ENCODE measurements at regions not wholly inside any gene's neighbourhood (a gene's known extent, or its start where the extent isn't known, plus 50 kb on each side); places are given as distances from the start of the nearest gene placed in this dataset.
"Not testable (repeated sequence)": the region's sequence is repeated elsewhere in the genome, so short reads cannot be mapped to it uniquely, and the experiment has no call there.

DNA sequence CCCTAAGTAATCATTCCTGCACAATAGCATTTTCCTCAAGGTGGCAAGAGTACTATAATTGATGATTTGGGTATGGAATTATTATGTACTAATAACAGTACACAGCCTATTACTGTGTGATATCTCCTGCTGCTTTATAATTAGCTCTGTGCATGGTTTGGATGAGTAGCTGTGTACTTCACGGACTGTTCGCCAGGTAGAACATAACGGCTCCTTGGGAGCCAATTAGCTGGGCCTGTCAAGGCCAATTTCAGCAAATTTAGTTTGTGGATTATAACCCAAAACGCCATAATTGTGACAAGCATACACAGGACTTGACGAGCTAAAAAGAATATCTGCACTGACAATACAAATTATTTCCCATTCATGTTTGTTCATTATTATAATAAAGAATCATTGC is 1584.2 kb downstream of the SLITRK1 start:
- DNase-seq: no peak

DNA sequence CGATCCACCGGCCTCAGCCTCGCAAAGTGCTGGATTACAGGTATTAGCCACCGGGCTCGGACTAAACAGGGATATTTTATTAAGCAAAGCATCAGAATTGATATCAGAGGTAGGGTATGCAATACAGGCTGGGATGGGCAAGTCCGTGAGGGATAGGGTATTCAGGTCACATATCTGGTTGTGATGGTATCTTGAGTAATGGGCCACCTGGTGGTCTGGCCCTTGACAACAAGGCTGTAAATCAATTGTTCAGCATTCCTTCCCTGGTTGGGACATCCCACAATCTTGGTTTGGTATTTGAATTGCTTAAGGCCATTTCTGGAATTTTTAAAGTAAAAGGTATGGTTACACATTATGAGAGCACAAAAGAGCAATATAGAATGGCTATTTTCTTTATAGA is 1588.0 kb downstream of the SLITRK1 start:
- DNase-seq: no peak

DNA sequence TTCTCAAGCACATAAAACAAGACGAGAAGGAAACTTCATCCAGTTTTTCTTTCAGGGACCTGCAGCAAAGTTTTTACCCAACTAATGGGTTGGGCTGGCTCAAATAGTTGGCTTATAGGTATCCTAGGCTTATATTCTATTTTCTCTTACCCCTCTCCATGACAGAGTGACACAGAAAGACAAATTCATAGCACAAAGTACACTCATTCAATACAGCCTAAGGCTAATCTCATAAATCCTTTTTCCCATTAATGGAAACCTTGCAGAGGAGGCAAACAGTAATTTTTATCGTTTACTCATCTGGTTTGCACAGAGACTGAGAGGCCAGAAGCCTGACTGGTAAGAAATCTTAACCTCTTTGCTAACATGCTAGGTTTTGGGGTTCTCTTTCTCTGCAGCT is 1589.9 kb downstream of the SLITRK1 start:
- no peak for DNase-seq

GRCh38 chr13:82291852-82292251 is 1590.4 kb downstream of the SLITRK1 start:
- DNase-seq: no peak

DNA sequence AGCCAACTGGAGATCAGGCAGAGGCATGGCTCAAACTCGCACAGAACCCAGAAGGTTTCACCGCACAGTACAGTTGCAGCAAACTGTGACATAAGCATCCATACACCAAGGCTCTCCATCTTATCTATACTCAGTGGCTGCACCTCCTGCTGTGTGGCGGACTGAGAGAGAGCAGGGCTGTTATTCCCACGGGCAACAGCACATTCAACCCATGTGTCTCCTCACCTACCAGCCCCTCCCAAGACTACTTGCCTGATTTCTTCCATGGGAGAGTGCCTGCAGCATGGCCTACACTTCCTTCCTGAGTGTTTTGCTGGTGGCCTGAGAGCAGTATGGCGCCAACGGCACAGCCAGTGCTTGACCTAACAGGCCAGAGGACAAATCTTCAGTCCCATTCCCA is 1606.6 kb downstream of the SLITRK1 start:
- DNase-seq: no peak

GRCh38 chr13:82259284-82259683 is 1623.0 kb downstream of the SLITRK1 start:
- DNase-seq: no peak

- no peak for DNase-seq
Measured at GRCh38 chr13:82257790-82258507, 1624.3 kb downstream of the SLITRK1 start.

GRCh38 chr13:82248762-82249161 is 1633.5 kb downstream of the SLITRK1 start:
- no peak for DNase-seq

DNA sequence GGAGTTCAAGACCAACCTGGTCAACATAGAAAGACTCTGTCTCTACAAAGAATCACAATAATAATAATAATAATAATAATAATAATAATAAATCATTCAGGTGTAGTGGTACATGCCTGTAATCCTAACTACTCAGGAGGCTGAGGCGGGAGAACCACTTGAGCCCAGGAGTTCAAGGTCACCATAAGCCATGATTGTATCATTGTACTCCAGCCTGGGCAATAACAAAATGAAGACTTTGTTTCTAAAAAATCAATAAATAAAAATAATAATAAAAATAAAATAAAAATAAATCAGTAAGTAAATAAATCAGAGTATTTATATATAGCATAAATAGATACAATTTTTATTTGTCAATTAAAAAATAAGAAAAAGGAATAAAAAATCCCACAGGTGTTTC is 1636.4 kb downstream of the SLITRK1 start:
- DNase-seq: no peak

GRCh38 chr13:82224806-82225205 is 1657.5 kb downstream of the SLITRK1 start:
- no peak for DNase-seq

DNA sequence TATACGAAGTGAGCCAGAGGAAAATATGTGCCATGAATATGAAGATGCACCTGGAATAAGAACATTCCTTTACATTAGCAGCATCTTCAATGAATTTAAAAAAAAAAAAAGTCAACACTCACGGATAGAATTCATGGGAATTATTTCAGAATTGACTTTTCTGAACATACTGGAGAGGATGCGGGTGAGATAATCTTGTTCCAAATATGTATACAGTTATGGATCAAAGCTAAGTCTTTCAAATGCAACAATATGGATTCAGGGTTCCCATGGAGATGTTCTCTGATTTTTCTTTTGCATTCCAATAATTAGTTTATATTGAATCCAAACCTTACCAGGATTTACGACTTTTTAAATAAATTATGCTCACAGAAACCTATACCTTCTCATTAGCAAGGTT is 1660.7 kb downstream of the SLITRK1 start:
- no peak for DNase-seq

- DNase-seq: no peak
Measured at GRCh38 chr13:82220641-82221040, 1661.6 kb downstream of the SLITRK1 start.

DNA sequence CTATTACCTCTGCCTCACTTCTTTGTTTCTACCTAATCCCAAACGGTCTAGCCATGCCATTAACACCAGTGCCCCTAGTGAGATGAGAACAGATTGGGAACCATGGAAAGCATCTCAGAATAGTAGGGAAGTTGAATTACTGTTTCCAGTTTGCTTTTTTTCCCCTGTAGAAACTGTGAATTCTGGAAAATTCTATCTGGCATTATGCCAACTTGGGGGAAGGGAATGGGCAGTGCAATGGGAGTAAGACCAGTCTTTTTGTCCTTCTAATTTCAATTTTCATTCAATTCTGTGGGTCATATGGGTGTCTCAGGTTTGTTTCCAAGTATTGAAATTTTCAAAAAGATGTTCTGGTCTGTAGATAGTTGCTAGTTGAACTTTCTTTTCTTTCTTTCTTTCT is 1666.1 kb downstream of the SLITRK1 start:
- no peak for DNase-seq

- no peak for DNase-seq
Measured at GRCh38 chr13:82214341-82214740, 1667.9 kb downstream of the SLITRK1 start.

- DNase-seq: no peak
Measured at GRCh38 chr13:82206241-82206640, 1676.0 kb downstream of the SLITRK1 start.

DNA sequence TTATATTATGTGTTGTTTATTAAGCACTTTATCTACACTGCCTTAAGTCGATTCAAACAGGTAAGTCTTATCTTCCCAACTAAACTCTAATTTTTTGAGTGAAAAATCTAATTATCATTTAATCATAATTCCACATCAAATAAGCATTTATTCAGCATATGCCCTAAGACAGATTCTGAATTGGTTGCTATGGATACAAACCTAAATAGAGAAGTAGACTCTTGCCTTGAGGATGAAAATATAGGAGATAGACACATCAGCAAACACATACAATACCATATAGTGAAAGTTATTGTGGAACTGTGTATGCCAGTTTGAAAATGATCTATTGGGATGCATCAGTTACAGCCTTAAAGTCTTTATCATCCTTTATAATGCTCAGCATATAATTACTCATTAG is 1679.9 kb downstream of the SLITRK1 start:
- DNase-seq: no peak

DNA sequence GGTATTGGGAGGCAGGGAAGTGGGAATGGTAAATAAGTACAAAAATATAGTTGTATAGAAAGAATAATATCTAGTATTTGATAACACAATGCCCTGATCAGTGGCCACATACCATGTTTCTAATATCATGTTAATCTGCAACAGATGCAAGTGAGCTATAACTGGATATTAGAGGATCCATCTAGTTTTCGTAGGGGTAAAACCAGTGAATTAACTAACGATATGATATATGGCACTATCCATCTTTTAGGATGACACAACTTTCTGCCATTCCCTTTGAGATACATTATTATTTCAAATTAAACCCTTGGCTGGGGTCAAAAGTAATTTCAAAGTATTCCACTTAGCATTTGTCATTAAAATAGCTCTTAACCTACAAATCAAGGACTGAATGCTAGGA is 1686.2 kb downstream of the SLITRK1 start:
- no peak for DNase-seq

DNA sequence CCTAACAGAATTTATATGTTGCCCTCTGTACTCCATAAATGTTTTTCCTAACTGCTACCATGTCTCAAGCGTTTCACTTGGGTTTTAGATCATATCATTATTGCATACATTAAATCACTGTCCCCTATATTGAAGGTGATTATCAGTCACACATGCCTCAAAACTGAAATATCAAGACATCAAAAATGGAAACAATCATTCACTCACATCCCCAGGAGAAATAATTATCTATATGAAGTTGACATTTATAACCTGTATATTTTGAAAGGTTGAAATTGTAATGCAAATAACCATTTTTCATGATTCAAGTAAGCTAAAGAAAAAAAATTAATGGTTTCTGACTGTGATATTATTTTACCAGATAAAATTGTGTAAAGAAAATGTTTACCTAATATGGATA is 1695.0 kb downstream of the SLITRK1 start:
- DNase-seq: no peak

- DNase-seq: no peak
Measured at GRCh38 chr13:82176751-82177150, 1705.5 kb downstream of the SLITRK1 start.

- DNase-seq: no peak
Measured at GRCh38 chr13:82165396-82166174, 1716.7 kb downstream of the SLITRK1 start.

DNA sequence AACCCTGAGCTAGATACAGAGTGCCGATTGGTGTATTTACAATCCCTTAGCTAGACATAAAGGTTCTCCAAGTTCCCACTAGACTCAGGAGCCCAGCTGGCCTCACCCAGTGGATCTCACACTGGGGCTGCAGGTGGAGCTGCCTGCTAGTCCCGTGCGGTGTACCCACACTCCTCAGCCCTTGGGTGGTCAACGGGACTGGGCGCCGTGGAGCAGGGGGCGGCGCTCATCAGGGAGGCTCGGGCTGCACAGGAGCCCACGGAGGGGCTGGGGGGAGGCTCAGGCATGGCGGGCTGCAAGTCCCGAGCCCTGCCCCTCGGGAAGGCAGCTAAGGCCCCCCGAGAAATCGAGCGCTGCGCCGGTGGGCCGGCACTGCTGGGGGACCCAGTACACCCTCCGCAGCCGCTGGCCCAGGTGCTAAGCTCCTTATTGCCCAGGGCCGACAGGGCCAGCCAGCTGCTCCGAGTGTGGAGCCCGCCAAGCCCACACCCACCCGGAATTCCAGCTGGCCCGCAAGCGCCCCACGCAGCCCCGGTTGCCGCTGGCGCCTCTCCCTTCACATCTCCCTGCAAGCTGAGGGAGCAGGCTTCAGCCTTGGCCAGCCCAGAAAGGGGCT is 1717.4 kb downstream of the SLITRK1 start:
- DNase-seq: not testable (repeated sequence)

GRCh38 chr13:82147526-82147925 is 1734.7 kb downstream of the SLITRK1 start:
- no peak for DNase-seq

- no peak for DNase-seq
Measured at GRCh38 chr13:82136880-82137279, 1745.4 kb downstream of the SLITRK1 start.

DNA sequence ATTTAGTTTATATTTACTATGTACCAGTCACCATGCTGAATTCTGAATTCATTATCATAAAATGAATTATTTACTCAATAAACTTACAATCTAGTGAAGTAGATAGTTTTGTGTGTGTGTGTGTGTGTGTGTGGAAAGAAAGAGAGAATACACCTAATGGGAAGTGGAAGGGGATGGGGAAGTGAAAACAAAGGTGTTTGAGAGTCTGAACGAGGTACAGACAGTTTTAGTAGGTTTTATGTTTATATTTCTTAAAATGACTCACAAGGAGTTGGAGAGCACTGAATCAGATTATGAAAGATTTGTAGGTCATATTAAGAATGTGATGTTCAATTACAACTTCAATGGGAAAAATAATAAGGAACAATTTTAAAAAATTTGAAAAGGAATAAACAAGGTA is 1753.0 kb downstream of the SLITRK1 start:
- DNase-seq: no peak

Data from NCI-H524 (cell line).